ENCODE measurements at regions not wholly inside any gene's neighbourhood (a gene's known extent, or its start where the extent isn't known, plus 50 kb on each side); places are given as distances from the start of the nearest gene placed in this dataset.

GRCh38 chr20:17161673-17162481, 65.0 kb upstream of the PCSK2 start:
- TF ChIP-seq CTCF (IDR thresholded peaks at IDR 0.05): no peak
- no peak for TF ChIP-seq POLR2A (IDR thresholded peaks at IDR 0.05)
